ENCODE measurements at regions not wholly inside any gene's neighbourhood (a gene's known extent, or its start where the extent isn't known, plus 50 kb on each side); places are given as distances from the start of the nearest gene placed in this dataset.

DNA sequence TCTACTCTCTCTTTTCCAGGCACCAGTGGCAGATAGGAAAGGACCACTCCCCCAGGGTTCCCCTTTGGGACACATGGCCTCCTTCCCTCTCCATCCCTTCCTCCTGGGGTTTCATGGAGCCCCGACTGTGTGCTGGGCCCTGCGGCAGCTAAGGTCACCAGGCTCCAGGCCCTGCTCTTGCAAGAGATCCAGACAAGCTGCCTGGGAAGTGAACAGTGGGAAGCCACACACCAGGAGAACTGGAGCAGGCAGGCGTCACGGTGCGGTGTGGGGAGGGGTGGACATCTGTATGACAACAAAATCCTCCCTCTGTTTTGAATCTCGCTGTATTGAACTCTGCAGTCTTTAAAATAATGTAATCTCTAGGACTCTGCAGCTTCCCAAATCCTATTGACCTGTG is 330.1 kb downstream of the UQCRFS1 start:
- ATAC-seq (ENCODE audit: insufficient number of reproducible peaks, low FRiP score, low read depth) (no peak), DNase-seq (ENCODE audit: low spot score) (no peak)
- Histone ChIP-seq H3K4me3 (no peak overlapping the region), H3K9me3 (no peaks in the 10 kb centered on the region), H3K27ac (no peak overlapping the region), H3K27me3 (replicated peaks; ENCODE audit: insufficient read depth) (no peaks in the 10 kb centered on the region), H3K36me3 (no peaks in the 10 kb centered on the region), H3K4me1 (ENCODE audit: control insufficient read depth in 1 of 2, low read depth in 2 of 2) (peaks cover 0 to 8% of the 10 kb centered on the region in 2 donors)
- TF ChIP-seq, protein P1, sequence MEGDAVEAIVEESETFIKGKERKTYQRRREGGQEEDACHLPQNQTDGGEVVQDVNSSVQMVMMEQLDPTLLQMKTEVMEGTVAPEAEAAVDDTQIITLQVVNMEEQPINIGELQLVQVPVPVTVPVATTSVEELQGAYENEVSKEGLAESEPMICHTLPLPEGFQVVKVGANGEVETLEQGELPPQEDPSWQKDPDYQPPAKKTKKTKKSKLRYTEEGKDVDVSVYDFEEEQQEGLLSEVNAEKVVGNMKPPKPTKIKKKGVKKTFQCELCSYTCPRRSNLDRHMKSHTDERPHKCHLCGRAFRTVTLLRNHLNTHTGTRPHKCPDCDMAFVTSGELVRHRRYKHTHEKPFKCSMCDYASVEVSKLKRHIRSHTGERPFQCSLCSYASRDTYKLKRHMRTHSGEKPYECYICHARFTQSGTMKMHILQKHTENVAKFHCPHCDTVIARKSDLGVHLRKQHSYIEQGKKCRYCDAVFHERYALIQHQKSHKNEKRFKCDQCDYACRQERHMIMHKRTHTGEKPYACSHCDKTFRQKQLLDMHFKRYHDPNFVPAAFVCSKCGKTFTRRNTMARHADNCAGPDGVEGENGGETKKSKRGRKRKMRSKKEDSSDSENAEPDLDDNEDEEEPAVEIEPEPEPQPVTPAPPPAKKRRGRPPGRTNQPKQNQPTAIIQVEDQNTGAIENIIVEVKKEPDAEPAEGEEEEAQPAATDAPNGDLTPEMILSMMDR (IDR thresholded peaks at IDR 0.05): no peak

DNA sequence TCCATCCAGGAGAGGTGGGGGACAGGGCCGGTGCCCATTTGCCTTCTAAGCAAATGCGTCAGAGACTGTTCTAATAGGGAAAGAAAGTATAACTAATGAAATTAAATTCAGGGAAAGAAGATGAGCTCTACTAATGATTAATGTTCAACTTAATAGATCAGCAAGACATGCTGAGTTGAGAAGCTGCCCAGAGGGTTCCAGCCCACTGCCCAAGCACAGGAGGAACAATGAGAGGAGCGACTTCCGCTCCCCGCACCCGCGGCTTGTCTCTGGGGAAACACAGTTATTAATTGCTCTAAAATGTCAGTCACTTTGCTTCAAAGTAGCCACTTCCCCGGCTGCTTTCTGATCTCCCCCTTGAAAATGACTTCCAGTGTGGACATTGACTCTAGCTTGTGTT is 331.3 kb downstream of the UQCRFS1 start:
- H3K9me3 ChIP-seq: no peaks in the 10 kb centered on the region
- no peak for DNase-seq (ENCODE audit: low spot score)
- H3K27me3 ChIP-seq (replicated peaks; ENCODE audit: insufficient read depth): no peaks in the 10 kb centered on the region
- no peak overlapping the region for H3K27ac ChIP-seq
- H3K4me3 ChIP-seq: no peak overlapping the region
- TF ChIP-seq, protein P1 (IDR thresholded peaks at IDR 0.05): no peak
- no peaks in the 10 kb centered on the region for H3K36me3 ChIP-seq
- no peak for ATAC-seq (ENCODE audit: insufficient number of reproducible peaks, low FRiP score, low read depth)
- H3K4me1 ChIP-seq (ENCODE audit: control insufficient read depth in 1 of 2, low read depth in 2 of 2): peaks cover 0 to 8% of the 10 kb centered on the region in 2 donors

DNA sequence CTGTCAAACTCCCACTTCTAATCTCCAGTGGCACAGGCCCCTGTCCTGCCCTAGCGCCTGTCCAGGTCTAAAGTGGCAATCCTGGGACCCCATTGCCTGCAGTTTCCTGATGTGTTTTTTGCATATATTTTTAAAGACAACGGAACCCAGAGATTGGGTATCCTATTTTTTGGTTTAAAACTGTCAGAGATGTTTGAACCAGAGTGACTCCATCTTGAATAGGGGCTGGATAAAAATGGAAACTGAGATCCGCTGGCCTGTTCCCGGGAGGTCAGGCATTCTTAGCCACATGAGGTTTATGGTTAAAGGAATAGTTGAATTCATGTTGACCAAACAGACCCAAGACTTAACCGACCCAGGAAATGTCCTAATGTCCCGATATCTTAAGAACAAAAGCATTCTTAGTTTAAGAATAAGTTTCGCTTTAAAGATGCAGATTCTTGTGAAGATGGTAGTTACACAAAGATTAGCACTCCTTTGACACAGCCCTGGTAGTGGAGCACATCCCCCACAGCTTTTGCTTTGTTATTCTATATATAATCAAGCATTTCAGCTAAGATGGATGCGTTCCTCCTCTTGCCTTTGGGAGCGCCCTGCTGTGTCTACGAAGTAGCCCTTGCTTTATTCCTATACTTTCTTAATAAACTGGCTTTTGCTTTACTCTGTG is 332.1 kb downstream of the UQCRFS1 start:
- no peaks in the 10 kb centered on the region for H3K36me3 ChIP-seq
- DNase-seq (ENCODE audit: low spot score) (no peak), ATAC-seq (ENCODE audit: insufficient number of reproducible peaks, low FRiP score, low read depth) (no peak)
- no peak overlapping the region for H3K4me3 ChIP-seq
- TF ChIP-seq, protein P1 (IDR thresholded peaks at IDR 0.05): no peak
- no peaks in the 10 kb centered on the region for H3K9me3 ChIP-seq
- H3K27me3 ChIP-seq (replicated peaks; ENCODE audit: insufficient read depth): no peaks in the 10 kb centered on the region
- no peak overlapping the region for H3K27ac ChIP-seq
- peaks cover 0 to 8% of the 10 kb centered on the region in 2 donors for H3K4me1 ChIP-seq (ENCODE audit: control insufficient read depth in 1 of 2, low read depth in 2 of 2)

DNA sequence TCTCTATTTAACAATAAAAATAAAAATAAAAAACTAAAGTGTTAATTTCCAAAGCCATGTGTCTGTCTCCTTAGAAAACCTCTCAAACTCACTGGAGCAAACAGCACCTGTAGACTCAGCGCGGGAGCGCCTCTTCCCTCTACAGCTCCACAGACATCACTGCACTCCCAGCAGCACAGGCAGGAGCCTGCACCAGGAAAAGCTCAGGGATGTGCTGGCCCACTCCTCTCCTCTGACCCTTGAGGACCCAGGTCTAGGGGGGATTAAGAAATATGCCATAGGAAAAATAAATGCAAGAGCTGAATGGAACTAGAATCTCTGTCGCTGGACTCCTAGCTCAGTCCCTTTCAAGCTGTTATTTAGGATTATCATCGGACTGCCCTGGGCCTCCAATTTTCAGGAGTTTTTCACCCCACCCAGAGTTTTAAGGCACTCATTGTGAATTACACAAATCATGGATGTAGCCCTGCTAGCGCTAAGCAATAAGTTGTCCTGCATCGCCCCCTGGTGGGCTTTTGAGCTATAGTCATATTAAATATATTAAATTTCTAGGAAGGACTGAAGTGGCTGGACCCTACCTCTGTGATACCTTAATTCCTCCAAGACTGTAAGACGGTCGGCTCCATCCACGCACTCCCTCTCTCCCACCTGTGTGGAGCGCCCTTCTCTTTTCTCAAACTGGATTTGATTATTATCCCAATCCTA is 333.9 kb downstream of the UQCRFS1 start:
- Histone ChIP-seq H3K4me3 (no peak overlapping the region), H3K36me3 (no peaks in the 10 kb centered on the region), H3K27ac (no peak overlapping the region), H3K9me3 (no peaks in the 10 kb centered on the region), H3K27me3 (replicated peaks; ENCODE audit: insufficient read depth) (no peaks in the 10 kb centered on the region), H3K4me1 (ENCODE audit: control insufficient read depth in 1 of 2, low read depth in 2 of 2) (peaks cover 0 to 8% of the 10 kb centered on the region in 2 donors)
- TF ChIP-seq, protein P1 (IDR thresholded peaks at IDR 0.05): peak; percentile 57
- ATAC-seq (ENCODE audit: insufficient number of reproducible peaks, low FRiP score, low read depth) (no peak), DNase-seq (ENCODE audit: low spot score) (peak; percentile 13)

DNA sequence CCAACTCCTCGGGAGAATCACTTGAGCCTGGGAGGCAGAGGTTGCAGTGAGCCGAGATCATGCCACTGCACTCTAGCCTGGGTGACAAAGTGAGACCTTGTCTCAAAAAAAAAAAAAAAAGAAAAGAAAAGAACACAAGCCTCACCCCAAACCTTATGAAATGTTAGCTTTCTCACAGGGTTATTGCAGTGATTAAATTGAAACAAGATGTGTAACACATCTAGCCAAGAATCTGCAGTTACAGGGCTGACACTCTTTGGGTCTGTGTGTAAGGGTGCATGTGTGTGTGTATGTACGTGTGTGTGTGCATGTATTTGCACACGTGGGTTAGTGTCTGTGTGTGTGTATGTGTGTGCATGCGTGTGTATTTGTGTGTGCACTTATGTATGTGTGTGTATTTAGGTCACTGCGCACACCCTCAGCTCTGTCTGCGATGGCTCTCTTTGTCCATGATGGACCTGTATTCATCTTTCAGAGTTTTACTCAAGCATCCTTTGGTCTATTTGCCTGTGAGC is 336.3 kb downstream of the UQCRFS1 start:
- Histone ChIP-seq H3K27me3 (replicated peaks; ENCODE audit: insufficient read depth) (no peaks in the 10 kb centered on the region), H3K9me3 (no peaks in the 10 kb centered on the region), H3K36me3 (no peaks in the 10 kb centered on the region), H3K27ac (no peak overlapping the region), H3K4me1 (ENCODE audit: control insufficient read depth in 1 of 2, low read depth in 2 of 2) (no peaks in the 10 kb centered on the region), H3K4me3 (no peak overlapping the region)
- TF ChIP-seq, protein P1 (IDR thresholded peaks at IDR 0.05): no peak
- ATAC-seq (ENCODE audit: insufficient number of reproducible peaks, low FRiP score, low read depth): no peak
- no peak for DNase-seq (ENCODE audit: low spot score)
